ENCODE measurements at regions not wholly inside any gene's neighbourhood (a gene's known extent, or its start where the extent isn't known, plus 50 kb on each side); places are given as distances from the start of the nearest gene placed in this dataset.

- TF ChIP-seq KAT7 (CRISPR knock-in tag; IDR thresholded peaks at IDR 0.05; ENCODE audit: borderline replicate concordance): peak; percentile 92; the same call in 1 of the 2 replicates
- peak; percentile 66; the same call in 1 of the 2 replicates for TF ChIP-seq ZFP1 (CRISPR knock-in tag; IDR thresholded peaks at IDR 0.05)
- TF ChIP-seq, protein P1, sequence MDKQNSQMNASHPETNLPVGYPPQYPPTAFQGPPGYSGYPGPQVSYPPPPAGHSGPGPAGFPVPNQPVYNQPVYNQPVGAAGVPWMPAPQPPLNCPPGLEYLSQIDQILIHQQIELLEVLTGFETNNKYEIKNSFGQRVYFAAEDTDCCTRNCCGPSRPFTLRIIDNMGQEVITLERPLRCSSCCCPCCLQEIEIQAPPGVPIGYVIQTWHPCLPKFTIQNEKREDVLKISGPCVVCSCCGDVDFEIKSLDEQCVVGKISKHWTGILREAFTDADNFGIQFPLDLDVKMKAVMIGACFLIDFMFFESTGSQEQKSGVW (CRISPR knock-in tag; IDR thresholded peaks at IDR 0.05; ENCODE audit: borderline replicate concordance): no peak
- TF ChIP-seq ZNF501 (CRISPR knock-in tag; IDR thresholded peaks at IDR 0.05): peak; percentile 97
- TF ChIP-seq NFYC (CRISPR knock-in tag; IDR thresholded peaks at IDR 0.05): peak; percentile 58
- TF ChIP-seq KDM2A (CRISPR knock-in tag; IDR thresholded peaks at IDR 0.05; ENCODE audit: borderline replicate concordance, low read depth): peak; percentile 71; the same call in 1 of the 2 replicates
- peak; percentile 28; the same call in 1 of the 2 replicates for TF ChIP-seq ZNF639 (CRISPR knock-in tag; conservative IDR thresholded peaks at IDR 0.05)
- peak; percentile 96; the same call in 1 of the 2 replicates for TF ChIP-seq ZNF383 (CRISPR knock-in tag; IDR thresholded peaks at IDR 0.05; ENCODE audit: borderline replicate concordance)
- TF ChIP-seq, protein P2, sequence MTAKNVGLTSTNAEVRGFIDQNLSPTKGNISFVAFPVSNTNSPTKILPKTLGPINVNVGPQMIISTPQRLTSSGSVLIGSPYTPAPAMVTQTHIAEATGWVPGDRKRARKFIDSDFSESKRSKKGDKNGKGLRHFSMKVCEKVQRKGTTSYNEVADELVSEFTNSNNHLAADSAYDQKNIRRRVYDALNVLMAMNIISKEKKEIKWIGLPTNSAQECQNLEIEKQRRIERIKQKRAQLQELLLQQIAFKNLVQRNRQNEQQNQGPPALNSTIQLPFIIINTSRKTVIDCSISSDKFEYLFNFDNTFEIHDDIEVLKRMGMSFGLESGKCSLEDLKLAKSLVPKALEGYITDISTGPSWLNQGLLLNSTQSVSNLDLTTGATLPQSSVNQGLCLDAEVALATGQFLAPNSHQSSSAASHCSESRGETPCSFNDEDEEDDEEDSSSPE (CRISPR knock-in tag; IDR thresholded peaks at IDR 0.05): peak; percentile 58; the same call in 1 of the 2 replicates
- no peak for TF ChIP-seq GRHL1 (CRISPR knock-in tag; conservative IDR thresholded peaks at IDR 0.05)
- no peak; the same call in 1 of the 2 replicates for TF ChIP-seq ZNF792 (CRISPR knock-in tag; IDR thresholded peaks at IDR 0.05)
- TF ChIP-seq, protein P3, sequence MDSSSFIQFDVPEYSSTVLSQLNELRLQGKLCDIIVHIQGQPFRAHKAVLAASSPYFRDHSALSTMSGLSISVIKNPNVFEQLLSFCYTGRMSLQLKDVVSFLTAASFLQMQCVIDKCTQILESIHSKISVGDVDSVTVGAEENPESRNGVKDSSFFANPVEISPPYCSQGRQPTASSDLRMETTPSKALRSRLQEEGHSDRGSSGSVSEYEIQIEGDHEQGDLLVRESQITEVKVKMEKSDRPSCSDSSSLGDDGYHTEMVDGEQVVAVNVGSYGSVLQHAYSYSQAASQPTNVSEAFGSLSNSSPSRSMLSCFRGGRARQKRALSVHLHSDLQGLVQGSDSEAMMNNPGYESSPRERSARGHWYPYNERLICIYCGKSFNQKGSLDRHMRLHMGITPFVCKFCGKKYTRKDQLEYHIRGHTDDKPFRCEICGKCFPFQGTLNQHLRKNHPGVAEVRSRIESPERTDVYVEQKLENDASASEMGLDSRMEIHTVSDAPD (CRISPR knock-in tag; IDR thresholded peaks at IDR 0.05): peak; percentile 86
- TF ChIP-seq KDM6A (CRISPR knock-in tag; IDR thresholded peaks at IDR 0.05; ENCODE audit: low read depth): peak; percentile 98
- TF ChIP-seq SNAPC4 (CRISPR knock-in tag; IDR thresholded peaks at IDR 0.05): peak; percentile 81; the same call in 1 of the 2 replicates
These were observed 60.6 kb downstream of the FOXA2 start (continued) for GRCh38 chr20:22523499-22524392.

Data from HepG2 (cell line).